IPS DF 6.9 (cell line): ENCODE measurements at regions not wholly inside any gene's neighbourhood (a gene's known extent, or its start where the extent isn't known, plus 50 kb on each side); places are given as distances from the start of the nearest gene placed in this dataset.
A peak's percentile ranks its signal among the peaks of the same experiment; 100 is the strongest.

ENCODE experiments used
- DNase-seq: peaks from one replicate; pipeline ENCODE4 v3.0.0-alpha.2; 2013; ENCODE audit warnings: low read depth, low spot score
- H3K27ac ChIP-seq: one replicate; pipeline ENCODE4 v1.5.1; 2013; ENCODE audit warnings: low read length, control low read depth
- H3K27me3 ChIP-seq: 2 replicates; pipeline ENCODE4 v1.6.1; 2013; ENCODE audit warnings: mild to moderate bottlenecking, low read length; ENCODE audit not compliant: control insufficient read depth, insufficient read depth
- H3K36me3 ChIP-seq: 2 replicates; pipeline ENCODE4 v1.6.1; 2013; ENCODE audit warnings: low read length; ENCODE audit not compliant: control insufficient read depth, insufficient read depth
- H3K4me1 ChIP-seq: 2 replicates; pipeline ENCODE4 v1.6.1; 2013; ENCODE audit warnings: low read length; ENCODE audit not compliant: control insufficient read depth, insufficient read depth
- H3K4me3 ChIP-seq: 2 replicates; pipeline ENCODE4 v1.5.1; 2013; ENCODE audit warnings: mild to moderate bottlenecking, low read length
- H3K9me3 ChIP-seq: 2 replicates; pipeline ENCODE4 v1.6.1; 2013; ENCODE audit warnings: low read length, inconsistent platforms; ENCODE audit not compliant: control insufficient read depth, insufficient read depth
- WGBS: extraction: QIAGEN DNeasy Blood & Tissue Kit; methylation state at CpG from one replicate; pipeline ENCODE4 v1.1.7; 2013; ENCODE audit warnings: mixed read lengths, missing lambda C conversion rate; ENCODE audit not compliant: insufficient read length, insufficient coverage; 5-methylcytosine and 5-hydroxymethylcytosine counted together

DNA sequence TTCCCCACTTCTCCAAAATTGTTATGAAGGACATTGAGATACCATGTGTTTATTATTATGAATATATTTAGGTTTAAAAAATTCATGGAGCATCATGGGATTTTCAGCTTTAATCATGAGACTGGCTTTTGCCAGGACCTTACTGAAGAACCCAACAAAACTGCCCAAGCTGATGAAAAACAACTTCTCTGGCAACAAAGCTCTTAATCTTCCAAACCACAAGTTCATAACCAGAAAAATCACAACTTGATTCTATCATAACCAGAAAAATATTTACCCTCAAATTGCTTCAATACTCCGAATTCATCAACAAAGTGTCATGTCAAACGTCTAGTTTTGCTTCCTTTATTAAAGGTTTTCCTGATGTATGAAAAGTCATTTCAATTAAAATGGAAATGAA, 971.8 kb upstream of the ACVR2A start:
- H3K27ac ChIP-seq, result no peak overlapping the region
- no peaks in the 10 kb centered on the region for H3K4me1 ChIP-seq
- H3K4me3 ChIP-seq, result no peak overlapping the region
- no peak for DNase-seq
- 100% methylated on average over 1 of the region's 2 CpGs for WGBS
- H3K9me3 ChIP-seq, result no peaks in the 10 kb centered on the region
- no peaks in the 10 kb centered on the region for H3K36me3 ChIP-seq
- H3K27me3 ChIP-seq, result no peaks in the 10 kb centered on the region

- WGBS, result no CpG with 5 or more reads among the region's 2 CpGs
- DNase-seq, result no peak
- H3K27ac ChIP-seq, result no peak overlapping the region
- no peaks in the 10 kb centered on the region for H3K36me3 ChIP-seq
- no peaks in the 10 kb centered on the region for H3K27me3 ChIP-seq
- peaks cover 2% of the 10 kb centered on the region for H3K4me1 ChIP-seq
- H3K9me3 ChIP-seq, result no peaks in the 10 kb centered on the region
- H3K4me3 ChIP-seq, result no peak overlapping the region
These were observed 974.1 kb upstream of the ACVR2A start for GRCh38 chr2:146870691-146871090.

DNA sequence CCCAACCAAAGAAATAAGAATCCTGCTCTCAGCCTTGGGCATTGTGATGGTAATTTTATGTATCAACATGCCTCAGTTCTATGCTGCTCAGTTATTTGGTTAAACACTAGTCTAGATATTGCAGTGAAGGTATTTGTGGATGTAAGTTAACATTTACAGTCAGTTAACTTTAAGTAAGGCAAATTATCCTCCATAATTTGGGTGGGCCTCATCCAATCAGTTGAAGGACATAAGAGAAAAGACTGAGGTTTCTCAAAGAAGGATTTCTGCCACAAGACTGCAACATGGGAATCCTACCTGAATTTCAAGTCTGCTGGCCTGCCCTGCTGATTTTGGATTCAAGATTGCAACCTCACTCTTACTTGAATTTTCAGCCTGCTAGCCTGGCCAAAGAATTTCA, 975.5 kb upstream of the ACVR2A start:
- no peak for DNase-seq

DNA sequence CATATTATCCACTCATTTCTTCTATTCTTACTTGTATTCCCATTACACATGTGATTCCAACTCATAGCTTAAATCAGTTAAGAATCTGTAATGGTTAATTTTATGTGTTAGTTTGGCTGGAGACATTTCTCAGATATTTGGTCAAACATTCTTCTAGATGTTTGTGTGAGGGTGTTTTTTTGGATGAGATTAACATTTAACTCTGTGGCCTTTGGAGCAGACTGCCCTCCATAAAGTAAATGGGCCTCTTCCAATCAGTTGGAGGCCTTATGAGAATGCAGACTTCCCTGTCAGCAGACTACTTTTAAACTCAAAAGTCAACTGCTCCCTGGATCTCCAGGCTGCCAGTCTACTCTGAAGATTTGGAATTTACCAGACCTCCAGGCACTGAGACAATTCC, 976.8 kb upstream of the ACVR2A start:
- no peak for DNase-seq

More for the DNA sequence above, 975.5 kb upstream of the ACVR2A start:
- H3K36me3 ChIP-seq, result no peaks in the 10 kb centered on the region
- no peak overlapping the region for H3K4me3 ChIP-seq
- peaks cover 2% of the 10 kb centered on the region for H3K4me1 ChIP-seq
- no peaks in the 10 kb centered on the region for H3K27me3 ChIP-seq
- H3K27ac ChIP-seq, result no peak overlapping the region
- no peaks in the 10 kb centered on the region for H3K9me3 ChIP-seq

GRCh38 chr2:146867477-146867986, 977.3 kb upstream of the ACVR2A start:
- Histone ChIP-seq H3K9me3 (no peaks in the 10 kb centered on the region), H3K27ac (no peak overlapping the region), H3K36me3 (no peaks in the 10 kb centered on the region), H3K4me1 (peaks cover 2% of the 10 kb centered on the region), H3K4me3 (no peak overlapping the region), H3K27me3 (no peaks in the 10 kb centered on the region)
- WGBS, result no CpG with 5 or more reads among the region's 5 CpGs
- DNase-seq, result no peak

More for the DNA sequence above, 976.8 kb upstream of the ACVR2A start:
- Histone ChIP-seq H3K27ac (no peak overlapping the region), H3K9me3 (no peaks in the 10 kb centered on the region), H3K27me3 (no peaks in the 10 kb centered on the region), H3K4me1 (peaks cover 2% of the 10 kb centered on the region), H3K4me3 (no peak overlapping the region), H3K36me3 (no peaks in the 10 kb centered on the region)

- H3K36me3 ChIP-seq, result no peaks in the 10 kb centered on the region
- no peaks in the 10 kb centered on the region for H3K27me3 ChIP-seq
- no CpG with 5 or more reads among the region's 2 CpGs for WGBS
- H3K27ac ChIP-seq, result no peak overlapping the region
- H3K9me3 ChIP-seq, result no peaks in the 10 kb centered on the region
- peaks cover 1% of the 10 kb centered on the region; the same call in 1 of the 2 replicates for H3K4me1 ChIP-seq
- H3K4me3 ChIP-seq, result no peak overlapping the region
- DNase-seq, result peak; percentile 22
These were observed 990.9 kb upstream of the ACVR2A start for GRCh38 chr2:146853741-146854444.

DNA sequence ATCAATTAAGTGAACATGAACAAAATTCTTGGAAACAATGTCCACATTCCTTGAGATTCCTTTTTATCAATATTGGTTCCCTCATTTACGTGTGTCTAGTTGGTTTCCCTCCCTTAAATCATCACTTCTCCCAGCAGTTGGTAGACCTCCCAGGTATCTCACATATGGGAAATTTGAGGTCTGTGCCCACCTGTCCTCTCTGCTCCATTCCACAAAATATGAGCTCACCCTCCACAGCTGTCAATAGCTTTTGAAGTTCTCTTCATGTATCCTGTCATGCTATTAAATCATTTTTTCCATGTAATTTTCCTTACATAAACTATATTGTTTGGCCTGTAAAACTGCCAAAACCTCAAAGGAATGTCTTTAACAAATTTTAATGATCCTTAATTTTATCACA, 992.2 kb upstream of the ACVR2A start:
- H3K36me3 ChIP-seq, result no peaks in the 10 kb centered on the region
- no peak overlapping the region for H3K27ac ChIP-seq
- H3K9me3 ChIP-seq, result no peaks in the 10 kb centered on the region
- no peak for DNase-seq
- no peak overlapping the region for H3K4me3 ChIP-seq
- no peaks in the 10 kb centered on the region for H3K27me3 ChIP-seq
- peaks cover 1% of the 10 kb centered on the region; the same call in 1 of the 2 replicates for H3K4me1 ChIP-seq
- WGBS, result no CpG with 5 or more reads among the region's 1 CpG

DNA sequence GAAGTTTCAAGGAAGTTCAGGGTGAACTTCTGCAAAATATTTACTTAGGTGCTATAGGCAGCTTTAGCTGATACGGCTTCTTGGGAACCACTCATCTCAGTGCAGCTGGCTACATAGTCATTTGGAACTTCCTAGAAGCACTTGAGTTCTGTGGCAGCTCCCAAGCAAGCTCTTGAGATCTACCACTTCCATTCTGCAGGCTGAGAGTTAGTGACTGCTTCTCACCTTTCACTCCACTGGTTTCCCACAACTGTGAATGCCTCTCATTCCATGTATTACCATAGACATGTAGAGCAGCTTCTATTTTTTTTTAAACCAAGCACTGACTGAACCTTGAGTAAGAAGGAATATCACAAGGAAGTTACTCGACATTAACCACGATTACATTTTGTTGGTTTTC, 994.1 kb upstream of the ACVR2A start:
- no CpG with 5 or more reads among the region's 3 CpGs for WGBS
- Histone ChIP-seq H3K4me3 (no peak overlapping the region), H3K4me1 (peaks cover 1% of the 10 kb centered on the region; the same call in 1 of the 2 replicates), H3K27ac (no peak overlapping the region), H3K9me3 (no peaks in the 10 kb centered on the region), H3K27me3 (no peaks in the 10 kb centered on the region), H3K36me3 (no peaks in the 10 kb centered on the region)
- no peak for DNase-seq

DNA sequence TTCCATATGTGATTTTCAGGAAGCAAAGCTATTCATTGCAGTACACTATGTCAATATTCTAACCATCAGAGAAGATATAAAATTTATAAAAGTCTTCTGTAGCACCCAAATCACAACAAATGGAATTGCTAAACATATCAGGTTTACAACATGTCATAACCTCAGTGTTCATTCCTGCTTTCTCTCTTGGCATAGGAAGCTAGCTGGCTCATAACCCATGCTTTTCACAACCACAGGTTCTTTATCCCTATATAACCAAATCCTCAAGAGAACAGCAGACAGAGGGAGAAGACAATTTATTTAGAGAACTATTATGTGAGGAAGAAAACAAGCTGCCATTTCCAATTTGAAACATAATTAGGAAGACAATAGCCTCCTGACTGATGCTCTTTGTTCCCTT, 997.0 kb upstream of the ACVR2A start:
- Histone ChIP-seq H3K27me3 (no peaks in the 10 kb centered on the region), H3K36me3 (no peaks in the 10 kb centered on the region), H3K9me3 (no peaks in the 10 kb centered on the region), H3K27ac (no peak overlapping the region), H3K4me3 (no peak overlapping the region), H3K4me1 (no peaks in the 10 kb centered on the region)
- DNase-seq, result no peak

DNA sequence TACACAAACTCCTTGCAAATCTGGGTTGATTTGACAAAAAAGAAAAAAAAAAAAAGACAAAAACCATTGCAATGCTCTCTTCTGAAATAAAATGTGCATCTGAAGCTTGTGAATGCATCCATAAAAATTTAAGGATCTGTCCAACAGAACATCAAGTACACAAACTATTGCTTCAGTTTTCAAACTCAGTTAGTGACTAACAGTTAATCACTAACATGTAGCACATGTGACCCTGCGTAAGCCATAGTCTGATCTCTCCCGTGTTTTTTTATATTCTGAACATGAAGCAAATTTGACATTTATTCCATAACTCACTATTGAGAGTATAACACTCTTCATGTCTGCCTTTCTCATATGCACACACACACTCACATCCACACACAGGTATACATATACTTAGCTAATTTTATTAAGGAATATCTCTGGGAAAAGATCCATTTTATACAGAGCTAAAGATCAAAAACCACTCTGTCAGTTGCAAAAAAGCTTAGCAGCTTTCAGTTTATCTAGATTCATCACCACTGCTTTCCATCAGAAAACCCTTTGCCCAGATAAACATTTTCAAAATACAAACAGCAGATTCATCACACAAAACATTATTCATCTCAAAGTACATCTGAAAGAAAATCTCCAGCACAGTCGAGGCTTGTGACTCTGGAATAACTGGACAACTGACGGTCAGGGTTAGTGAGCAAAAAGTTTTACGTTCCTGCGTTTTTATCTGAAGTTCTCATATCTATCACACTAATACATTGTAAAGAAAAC, 1000.4 kb upstream of the ACVR2A start:
- no peak for DNase-seq
- no peaks in the 10 kb centered on the region for H3K4me1 ChIP-seq
- H3K27ac ChIP-seq, result no peak overlapping the region
- H3K27me3 ChIP-seq, result no peaks in the 10 kb centered on the region
- no peaks in the 10 kb centered on the region for H3K9me3 ChIP-seq
- no peak overlapping the region for H3K4me3 ChIP-seq
- H3K36me3 ChIP-seq, result no peaks in the 10 kb centered on the region
- no CpG with 5 or more reads among the region's 6 CpGs for WGBS

- Histone ChIP-seq H3K4me3 (no peak overlapping the region), H3K27me3 (no peaks in the 10 kb centered on the region), H3K36me3 (no peaks in the 10 kb centered on the region), H3K27ac (no peak overlapping the region), H3K9me3 (no peaks in the 10 kb centered on the region), H3K4me1 (no peaks in the 10 kb centered on the region)
- no peak for DNase-seq
These were observed 1007.0 kb upstream of the ACVR2A start for GRCh38 chr2:146837857-146838256.
